ENCODE measurements at regions not wholly inside any gene's neighbourhood (a gene's known extent, or its start where the extent isn't known, plus 50 kb on each side); places are given as distances from the start of the nearest gene placed in this dataset.

DNA sequence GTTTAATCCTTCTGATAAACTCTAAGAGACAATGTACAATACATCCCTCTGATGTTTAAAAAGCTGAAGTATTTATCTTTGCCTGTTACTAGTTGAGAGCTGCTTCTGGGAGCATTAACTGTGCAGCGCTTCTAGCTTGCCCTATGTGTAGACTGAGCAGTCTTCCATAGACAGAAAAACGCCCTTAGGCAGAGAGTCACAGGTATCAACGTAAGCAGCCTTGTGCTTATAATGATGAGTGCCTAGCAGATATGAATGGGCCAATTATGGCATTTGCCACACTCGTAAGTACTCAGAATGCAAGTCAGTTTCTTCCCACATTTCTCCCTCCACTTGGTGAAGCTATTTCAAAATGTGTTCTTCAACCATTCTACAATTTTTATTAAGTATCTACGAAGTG is 731.1 kb upstream of the SLC8A1 start:
- TF ChIP-seq POLR2A (IDR thresholded peaks at IDR 0.05): no peak
- TF ChIP-seq, protein P1, sequence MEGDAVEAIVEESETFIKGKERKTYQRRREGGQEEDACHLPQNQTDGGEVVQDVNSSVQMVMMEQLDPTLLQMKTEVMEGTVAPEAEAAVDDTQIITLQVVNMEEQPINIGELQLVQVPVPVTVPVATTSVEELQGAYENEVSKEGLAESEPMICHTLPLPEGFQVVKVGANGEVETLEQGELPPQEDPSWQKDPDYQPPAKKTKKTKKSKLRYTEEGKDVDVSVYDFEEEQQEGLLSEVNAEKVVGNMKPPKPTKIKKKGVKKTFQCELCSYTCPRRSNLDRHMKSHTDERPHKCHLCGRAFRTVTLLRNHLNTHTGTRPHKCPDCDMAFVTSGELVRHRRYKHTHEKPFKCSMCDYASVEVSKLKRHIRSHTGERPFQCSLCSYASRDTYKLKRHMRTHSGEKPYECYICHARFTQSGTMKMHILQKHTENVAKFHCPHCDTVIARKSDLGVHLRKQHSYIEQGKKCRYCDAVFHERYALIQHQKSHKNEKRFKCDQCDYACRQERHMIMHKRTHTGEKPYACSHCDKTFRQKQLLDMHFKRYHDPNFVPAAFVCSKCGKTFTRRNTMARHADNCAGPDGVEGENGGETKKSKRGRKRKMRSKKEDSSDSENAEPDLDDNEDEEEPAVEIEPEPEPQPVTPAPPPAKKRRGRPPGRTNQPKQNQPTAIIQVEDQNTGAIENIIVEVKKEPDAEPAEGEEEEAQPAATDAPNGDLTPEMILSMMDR (IDR thresholded peaks at IDR 0.05): no peak
